ENCODE measurements at regions not wholly inside any gene's neighbourhood (a gene's known extent, or its start where the extent isn't known, plus 50 kb on each side); places are given as distances from the start of the nearest gene placed in this dataset.

- H3K4me3 Mint-ChIP-seq: no peak overlapping the region
- ATAC-seq (replicated peaks): no peak
Observed at GRCh38 chr6:1257778-1258177, 54.1 kb upstream of the FOXQ1 start.

GRCh38 chr6:1256435-1257008, 55.4 kb upstream of the FOXQ1 start:
- H3K27ac Mint-ChIP-seq: no peak overlapping the region
- no peak for ATAC-seq (replicated peaks)
- H3K27me3 Mint-ChIP-seq: peaks cover 8% of the 10 kb centered on the region

More at GRCh38 chr6:1257778-1258177, 54.1 kb upstream of the FOXQ1 start:
- Mint-ChIP-seq H3K27ac (no peak overlapping the region), H3K9me3 (no peaks in the 10 kb centered on the region), H3K4me1 (no peaks in the 10 kb centered on the region), H3K27me3 (peaks cover 10% of the 10 kb centered on the region), H3K36me3 (ENCODE audit: low read depth) (no peaks in the 10 kb centered on the region)

GRCh38 chr6:1255636-1256365, 56.1 kb upstream of the FOXQ1 start:
- no peaks in the 10 kb centered on the region for H3K4me1 Mint-ChIP-seq
- H3K9me3 Mint-ChIP-seq: no peaks in the 10 kb centered on the region
- no peaks in the 10 kb centered on the region for H3K36me3 Mint-ChIP-seq (ENCODE audit: low read depth)
- no peak for ATAC-seq (replicated peaks)
- H3K27me3 Mint-ChIP-seq: peaks cover 9% of the 10 kb centered on the region
- no peak overlapping the region for H3K27ac Mint-ChIP-seq
- no peak overlapping the region for H3K4me3 Mint-ChIP-seq

More at GRCh38 chr6:1256435-1257008, 55.4 kb upstream of the FOXQ1 start:
- no peaks in the 10 kb centered on the region for H3K36me3 Mint-ChIP-seq (ENCODE audit: low read depth)
- no peaks in the 10 kb centered on the region for H3K9me3 Mint-ChIP-seq
- no peaks in the 10 kb centered on the region for H3K4me1 Mint-ChIP-seq
- no peak overlapping the region for H3K4me3 Mint-ChIP-seq

- H3K9me3 Mint-ChIP-seq: no peaks in the 10 kb centered on the region
- no peaks in the 10 kb centered on the region for H3K4me1 Mint-ChIP-seq
- H3K27me3 Mint-ChIP-seq: peaks cover 8% of the 10 kb centered on the region
- no peak overlapping the region for H3K27ac Mint-ChIP-seq
- no peak for ATAC-seq (replicated peaks)
- H3K4me3 Mint-ChIP-seq: no peak overlapping the region
- no peaks in the 10 kb centered on the region for H3K36me3 Mint-ChIP-seq (ENCODE audit: low read depth)
Observed at GRCh38 chr6:1254326-1254725, 57.6 kb upstream of the FOXQ1 start.

- Mint-ChIP-seq H3K9me3 (no peaks in the 10 kb centered on the region), H3K27me3 (peaks cover 7% of the 10 kb centered on the region), H3K4me1 (no peaks in the 10 kb centered on the region), H3K27ac (no peak overlapping the region), H3K36me3 (ENCODE audit: low read depth) (no peaks in the 10 kb centered on the region), H3K4me3 (no peak overlapping the region)
- ATAC-seq (replicated peaks): no peak
Observed at GRCh38 chr6:1253816-1254215, 58.1 kb upstream of the FOXQ1 start.

GRCh38 chr6:1251198-1252155, 60.4 kb upstream of the FOXQ1 start:
- no peaks in the 10 kb centered on the region for H3K4me1 Mint-ChIP-seq
- ATAC-seq (replicated peaks): no peak
- no peaks in the 10 kb centered on the region for H3K9me3 Mint-ChIP-seq
- no peak overlapping the region for H3K27ac Mint-ChIP-seq
- no peak overlapping the region for H3K4me3 Mint-ChIP-seq
- H3K27me3 Mint-ChIP-seq: peaks cover 10% of the 10 kb centered on the region
- H3K36me3 Mint-ChIP-seq (ENCODE audit: low read depth): no peaks in the 10 kb centered on the region

- no peak overlapping the region for H3K27ac Mint-ChIP-seq
- H3K36me3 Mint-ChIP-seq (ENCODE audit: low read depth): no peaks in the 10 kb centered on the region
Observed at GRCh38 chr6:1250489-1251197, 61.3 kb upstream of the FOXQ1 start.

GRCh38 chr6:1247894-1248293, 64.0 kb upstream of the FOXQ1 start:
- H3K27me3 Mint-ChIP-seq: peaks cover 10% of the 10 kb centered on the region
- no peak for ATAC-seq (replicated peaks)
- H3K9me3 Mint-ChIP-seq: no peaks in the 10 kb centered on the region
- H3K27ac Mint-ChIP-seq: no peak overlapping the region
- no peaks in the 10 kb centered on the region for H3K4me1 Mint-ChIP-seq
- H3K36me3 Mint-ChIP-seq (ENCODE audit: low read depth): no peaks in the 10 kb centered on the region
- H3K4me3 Mint-ChIP-seq: no peak overlapping the region

More at GRCh38 chr6:1250489-1251197, 61.3 kb upstream of the FOXQ1 start:
- H3K27me3 Mint-ChIP-seq: peaks cover 10% of the 10 kb centered on the region
- no peak for ATAC-seq (replicated peaks)
- no peak overlapping the region for H3K4me3 Mint-ChIP-seq
- no peaks in the 10 kb centered on the region for H3K9me3 Mint-ChIP-seq
- no peaks in the 10 kb centered on the region for H3K4me1 Mint-ChIP-seq

- no peak for ATAC-seq (replicated peaks)
- H3K9me3 Mint-ChIP-seq: no peaks in the 10 kb centered on the region
- no peak overlapping the region for H3K27ac Mint-ChIP-seq
- peaks cover 10% of the 10 kb centered on the region for H3K27me3 Mint-ChIP-seq
- H3K4me3 Mint-ChIP-seq: no peak overlapping the region
- H3K36me3 Mint-ChIP-seq (ENCODE audit: low read depth): no peaks in the 10 kb centered on the region
- no peaks in the 10 kb centered on the region for H3K4me1 Mint-ChIP-seq
Observed at GRCh38 chr6:1247056-1247455, 64.8 kb upstream of the FOXQ1 start.

GRCh38 chr6:1244941-1245340, 67.0 kb upstream of the FOXQ1 start:
- H3K27me3 Mint-ChIP-seq: peaks cover 10% of the 10 kb centered on the region
- H3K4me3 Mint-ChIP-seq: no peak overlapping the region
- no peak for ATAC-seq (replicated peaks)
- no peak overlapping the region for H3K27ac Mint-ChIP-seq
- no peaks in the 10 kb centered on the region for H3K36me3 Mint-ChIP-seq (ENCODE audit: low read depth)
- no peaks in the 10 kb centered on the region for H3K4me1 Mint-ChIP-seq
- no peaks in the 10 kb centered on the region for H3K9me3 Mint-ChIP-seq

GRCh38 chr6:1244278-1244677, 67.6 kb upstream of the FOXQ1 start:
- ATAC-seq (replicated peaks): no peak
- H3K4me1 Mint-ChIP-seq: no peaks in the 10 kb centered on the region
- H3K27me3 Mint-ChIP-seq: peaks cover 10% of the 10 kb centered on the region
- no peaks in the 10 kb centered on the region for H3K9me3 Mint-ChIP-seq
- no peaks in the 10 kb centered on the region for H3K36me3 Mint-ChIP-seq (ENCODE audit: low read depth)
- no peak overlapping the region for H3K27ac Mint-ChIP-seq
- no peak overlapping the region for H3K4me3 Mint-ChIP-seq

- peaks cover 25% of the 10 kb centered on the region for H3K27me3 Mint-ChIP-seq
- no peak overlapping the region for H3K4me3 Mint-ChIP-seq
- H3K36me3 Mint-ChIP-seq (ENCODE audit: low read depth): no peaks in the 10 kb centered on the region
- H3K4me1 Mint-ChIP-seq: no peaks in the 10 kb centered on the region
- no peaks in the 10 kb centered on the region for H3K9me3 Mint-ChIP-seq
- H3K27ac Mint-ChIP-seq: no peak overlapping the region
- ATAC-seq (replicated peaks): no peak
Observed at GRCh38 chr6:1242446-1242845, 69.5 kb upstream of the FOXQ1 start.

- Mint-ChIP-seq H3K4me1 (no peaks in the 10 kb centered on the region), H3K4me3 (no peak overlapping the region), H3K36me3 (ENCODE audit: low read depth) (no peaks in the 10 kb centered on the region), H3K9me3 (no peaks in the 10 kb centered on the region), H3K27ac (no peak overlapping the region), H3K27me3 (peaks cover 25% of the 10 kb centered on the region)
- ATAC-seq (replicated peaks): no peak
Observed at GRCh38 chr6:1242021-1242420, 69.9 kb upstream of the FOXQ1 start.

- no peaks in the 10 kb centered on the region for H3K36me3 Mint-ChIP-seq (ENCODE audit: low read depth)
- H3K9me3 Mint-ChIP-seq: no peaks in the 10 kb centered on the region
- H3K4me1 Mint-ChIP-seq: no peaks in the 10 kb centered on the region
- H3K4me3 Mint-ChIP-seq: no peak overlapping the region
- no peak for ATAC-seq (replicated peaks)
- H3K27ac Mint-ChIP-seq: no peak overlapping the region
- H3K27me3 Mint-ChIP-seq: peaks cover 22% of the 10 kb centered on the region
Observed at GRCh38 chr6:1240766-1241318, 71.1 kb upstream of the FOXQ1 start.
